DMS153 (cell line): ENCODE measurements at regions not wholly inside any gene's neighbourhood (a gene's known extent, or its start where the extent isn't known, plus 50 kb on each side); places are given as distances from the start of the nearest gene placed in this dataset.

Experiments used
- DNase-seq: peaks from one replicate; lab custom pipeline; 2025; lab: John Stamatoyannopoulos, UW

- DNase-seq = no peak
These were observed 155.8 kb downstream of the TEX29 start for GRCh38 chr13:111476197-111476596.

- no peak for DNase-seq
These were observed 159.0 kb downstream of the TEX29 start for GRCh38 chr13:111479412-111479811.

GRCh38 chr13:111480503-111480902 is 160.1 kb downstream of the TEX29 start:
- DNase-seq = no peak

GRCh38 chr13:111480976-111481375 is 160.5 kb downstream of the TEX29 start:
- peak; percentile 94 for DNase-seq

GRCh38 chr13:111482126-111482525 is 161.7 kb downstream of the TEX29 start:
- DNase-seq = no peak

- DNase-seq = no peak
These were observed 162.6 kb downstream of the TEX29 start for GRCh38 chr13:111482806-111483620.

GRCh38 chr13:111483621-111483987 is 163.2 kb downstream of the TEX29 start:
- no peak for DNase-seq

- peak; percentile 77 for DNase-seq
These were observed 163.9 kb downstream of the TEX29 start for GRCh38 chr13:111484141-111484925.

- DNase-seq = no peak
These were observed 164.5 kb downstream of the TEX29 start for GRCh38 chr13:111484959-111485358.

GRCh38 chr13:111485491-111486250 is 165.2 kb downstream of the TEX29 start:
- no peak for DNase-seq

GRCh38 chr13:111486331-111486730 is 165.9 kb downstream of the TEX29 start:
- DNase-seq = no peak

GRCh38 chr13:111486801-111487200 is 166.4 kb downstream of the TEX29 start:
- no peak for DNase-seq

GRCh38 chr13:111488486-111489132 is 168.2 kb downstream of the TEX29 start:
- no peak for DNase-seq

- no peak for DNase-seq
These were observed 168.9 kb downstream of the TEX29 start for GRCh38 chr13:111489301-111489700.

GRCh38 chr13:111490611-111491010 is 170.2 kb downstream of the TEX29 start:
- no peak for DNase-seq

- DNase-seq = no peak
These were observed 170.6 kb downstream of the TEX29 start for GRCh38 chr13:111491021-111491420.

GRCh38 chr13:111491659-111492058 is 171.2 kb downstream of the TEX29 start:
- no peak for DNase-seq

- no peak for DNase-seq
These were observed 172.0 kb downstream of the TEX29 start for GRCh38 chr13:111492341-111492950.

GRCh38 chr13:111492958-111493357 is 172.5 kb downstream of the TEX29 start:
- no peak for DNase-seq

GRCh38 chr13:111493468-111493867 is 173.0 kb downstream of the TEX29 start:
- DNase-seq = no peak

GRCh38 chr13:111494641-111495040 is 174.2 kb downstream of the TEX29 start:
- DNase-seq = no peak
